Sigmoid colon (tissue), 4 donors: ENCODE measurements at regions not wholly inside any gene's neighbourhood (a gene's known extent, or its start where the extent isn't known, plus 50 kb on each side); places are given as distances from the start of the nearest gene placed in this dataset.

Experiments used
- EP300 ChIP-seq, 4 donors: sonication (generic); formaldehyde crosslinking; IDR thresholded peaks; one replicate each; pipeline ENCODE4 v1.6.1; 2017; ENCODE audit warnings: antibody characterized with exemption in 4 of 4
- POLR2A ChIP-seq, 2 donors: fragments of 450-650 bp; IDR thresholded peaks; one replicate each; pipeline ENCODE4 v1.6.1; 2016; ENCODE audit warnings: antibody characterized with exemption in 2 of 2, mild to moderate bottlenecking in 2 of 2, moderate library complexity in 2 of 2
- TF ChIP-seq, protein P1 (sequence below), 4 experiments: fragments of 450-650 bp in 3 of 4; fragments of 200-600 bp in 1 of 4; IDR thresholded peaks; one replicate each; pipeline ENCODE4 v1.5.1; 2016 to 2019; ENCODE audit warnings: antibody characterized with exemption in 4 of 4, mild to moderate bottlenecking in 3 of 4, moderate library complexity in 2 of 4

DNA sequence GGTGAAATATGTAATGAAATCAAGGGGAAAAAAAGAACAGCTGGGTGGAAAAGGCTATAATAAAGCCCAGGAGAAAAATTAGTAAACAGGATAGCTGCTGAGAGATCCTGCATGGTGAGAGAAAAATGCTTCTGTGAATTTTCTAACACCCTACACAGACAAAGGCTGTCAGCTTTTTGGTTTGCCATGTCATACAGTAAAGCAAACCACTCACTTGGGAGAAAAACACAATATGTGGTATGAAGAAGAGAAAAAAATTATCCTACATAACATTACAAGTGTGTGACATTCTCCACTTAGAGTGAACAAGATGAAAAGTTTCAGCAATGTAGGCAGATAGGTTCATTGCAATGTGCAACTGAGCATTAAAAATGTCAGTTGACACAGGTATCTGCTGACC lies 133.6 kb downstream of the PLPPR4 start:
- TF ChIP-seq, protein P1, sequence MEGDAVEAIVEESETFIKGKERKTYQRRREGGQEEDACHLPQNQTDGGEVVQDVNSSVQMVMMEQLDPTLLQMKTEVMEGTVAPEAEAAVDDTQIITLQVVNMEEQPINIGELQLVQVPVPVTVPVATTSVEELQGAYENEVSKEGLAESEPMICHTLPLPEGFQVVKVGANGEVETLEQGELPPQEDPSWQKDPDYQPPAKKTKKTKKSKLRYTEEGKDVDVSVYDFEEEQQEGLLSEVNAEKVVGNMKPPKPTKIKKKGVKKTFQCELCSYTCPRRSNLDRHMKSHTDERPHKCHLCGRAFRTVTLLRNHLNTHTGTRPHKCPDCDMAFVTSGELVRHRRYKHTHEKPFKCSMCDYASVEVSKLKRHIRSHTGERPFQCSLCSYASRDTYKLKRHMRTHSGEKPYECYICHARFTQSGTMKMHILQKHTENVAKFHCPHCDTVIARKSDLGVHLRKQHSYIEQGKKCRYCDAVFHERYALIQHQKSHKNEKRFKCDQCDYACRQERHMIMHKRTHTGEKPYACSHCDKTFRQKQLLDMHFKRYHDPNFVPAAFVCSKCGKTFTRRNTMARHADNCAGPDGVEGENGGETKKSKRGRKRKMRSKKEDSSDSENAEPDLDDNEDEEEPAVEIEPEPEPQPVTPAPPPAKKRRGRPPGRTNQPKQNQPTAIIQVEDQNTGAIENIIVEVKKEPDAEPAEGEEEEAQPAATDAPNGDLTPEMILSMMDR (IDR thresholded peaks at IDR 0.05): no peak
- TF ChIP-seq EP300 (IDR thresholded peaks at IDR 0.05): no peak
- no peak for TF ChIP-seq POLR2A (IDR thresholded peaks at IDR 0.05)
